ENCODE measurements at regions not wholly inside any gene's neighbourhood (a gene's known extent, or its start where the extent isn't known, plus 50 kb on each side); places are given as distances from the start of the nearest gene placed in this dataset.

- POLR2A ChIA-PET (ENCODE audit: unreplicated experiment) = no interaction called here
- no peak overlapping the region for H3K27ac ChIP-seq
- H3K27me3 ChIP-seq (ENCODE audit: insufficient read depth, low read depth) = peaks cover 1% of the 10 kb centered on the region; the same call in 1 of the 2 replicates
- no peaks in the 10 kb centered on the region for H3F3A ChIP-seq (ENCODE audit: insufficient read depth, low read depth)
- H4K20me1 ChIP-seq (ENCODE audit: insufficient read depth) = no peaks in the 10 kb centered on the region
- H3K9me3 ChIP-seq (ENCODE audit: insufficient read depth, low read depth) = no peaks in the 10 kb centered on the region
- no peaks in the 10 kb centered on the region for H3K4me1 ChIP-seq (replicated peaks; ENCODE audit: insufficient read depth)
- TF ChIP-seq EZH2 (IDR thresholded peaks at IDR 0.05; ENCODE audit: low read depth) (no peak), CTCF (conservative IDR thresholded peaks at IDR 0.05) (no peak)
- no peak for DNase-seq
- intact Hi-C loops (cut with micrococcal nuclease; ENCODE audit: unreplicated experiment) = no loop called here
- H3K9me2 ChIP-seq (ENCODE audit: insufficient read depth) = no peaks in the 10 kb centered on the region
- H2AFZ ChIP-seq = no peak overlapping the region
- no peaks in the 10 kb centered on the region for H3K79me2 ChIP-seq (ENCODE audit: low read depth)
- no peaks in the 10 kb centered on the region for H3K36me3 ChIP-seq (ENCODE audit: low read depth)
- BruUV-seq (replicated peaks) = no TSS peak
- no peak overlapping the region for H3K4me2 ChIP-seq
- no peak overlapping the region for H3K4me3 ChIP-seq
- CTCF ChIA-PET = no interaction called here
Observed at GRCh38 chr16:55209626-55210025, 114.4 kb upstream of the IRX6 start.

GRCh38 chr16:55212791-55213190, 111.2 kb upstream of the IRX6 start:
- intact Hi-C loops (cut with micrococcal nuclease; ENCODE audit: unreplicated experiment) = no loop called here
- CTCF ChIA-PET = no interaction called here
- H3K79me2 ChIP-seq (ENCODE audit: low read depth) = no peaks in the 10 kb centered on the region
- H3K9me3 ChIP-seq (ENCODE audit: insufficient read depth, low read depth) = no peaks in the 10 kb centered on the region
- H4K20me1 ChIP-seq (ENCODE audit: insufficient read depth) = no peaks in the 10 kb centered on the region
- H3K4me1 ChIP-seq (replicated peaks; ENCODE audit: insufficient read depth) = no peaks in the 10 kb centered on the region
- DNase-seq = no peak
- no peaks in the 10 kb centered on the region for H3K36me3 ChIP-seq (ENCODE audit: low read depth)
- H3F3A ChIP-seq (ENCODE audit: insufficient read depth, low read depth) = no peaks in the 10 kb centered on the region
- no peaks in the 10 kb centered on the region for H3K9me2 ChIP-seq (ENCODE audit: insufficient read depth)
- no peak overlapping the region for H2AFZ ChIP-seq
- BruUV-seq (replicated peaks) = no TSS peak
- TF ChIP-seq CTCF (conservative IDR thresholded peaks at IDR 0.05) (no peak), EZH2 (IDR thresholded peaks at IDR 0.05; ENCODE audit: low read depth) (no peak)
- no peak overlapping the region for H3K4me2 ChIP-seq
- POLR2A ChIA-PET (ENCODE audit: unreplicated experiment) = no interaction called here
- no peak overlapping the region for H3K4me3 ChIP-seq
- H3K27me3 ChIP-seq (ENCODE audit: insufficient read depth, low read depth) = peaks cover 13% of the 10 kb centered on the region; the same call in 1 of the 2 replicates
- H3K27ac ChIP-seq = no peak overlapping the region

- no peak overlapping the region for H2AFZ ChIP-seq
- CTCF ChIA-PET = no interaction called here
- DNase-seq = no peak
- no peaks in the 10 kb centered on the region for H4K20me1 ChIP-seq (ENCODE audit: insufficient read depth)
- TF ChIP-seq CTCF (conservative IDR thresholded peaks at IDR 0.05) = no peak
- no peak for TF ChIP-seq EZH2 (IDR thresholded peaks at IDR 0.05; ENCODE audit: low read depth)
- intact Hi-C loops (cut with micrococcal nuclease; ENCODE audit: unreplicated experiment) = no loop called here
- no peaks in the 10 kb centered on the region for H3K36me3 ChIP-seq (ENCODE audit: low read depth)
- no peaks in the 10 kb centered on the region for H3K9me2 ChIP-seq (ENCODE audit: insufficient read depth)
- H3F3A ChIP-seq (ENCODE audit: insufficient read depth, low read depth) = no peaks in the 10 kb centered on the region
- H3K9me3 ChIP-seq (ENCODE audit: insufficient read depth, low read depth) = no peaks in the 10 kb centered on the region
- no peaks in the 10 kb centered on the region for H3K4me1 ChIP-seq (replicated peaks; ENCODE audit: insufficient read depth)
- H3K27ac ChIP-seq = no peak overlapping the region
- no TSS peak for BruUV-seq (replicated peaks)
- no peaks in the 10 kb centered on the region for H3K79me2 ChIP-seq (ENCODE audit: low read depth)
- H3K4me3 ChIP-seq = no peak overlapping the region
- H3K27me3 ChIP-seq (ENCODE audit: insufficient read depth, low read depth) = peaks cover 13% of the 10 kb centered on the region; the same call in 1 of the 2 replicates
- POLR2A ChIA-PET (ENCODE audit: unreplicated experiment) = no interaction called here
- no peak overlapping the region for H3K4me2 ChIP-seq
Observed at GRCh38 chr16:55214412-55214811, 109.6 kb upstream of the IRX6 start.
